DMS 273 (cell line): ENCODE measurements at regions not wholly inside any gene's neighbourhood (a gene's known extent, or its start where the extent isn't known, plus 50 kb on each side); places are given as distances from the start of the nearest gene placed in this dataset.
"Not testable (repeated sequence)": the region's sequence is repeated elsewhere in the genome, so short reads cannot be mapped to it uniquely, and the experiment has no call there.

ENCODE experiments used
- DNase-seq: peaks from one replicate; lab custom pipeline; 2025; ENCODE audit not compliant: unreplicated experiment; lab: John Stamatoyannopoulos, UW

DNA sequence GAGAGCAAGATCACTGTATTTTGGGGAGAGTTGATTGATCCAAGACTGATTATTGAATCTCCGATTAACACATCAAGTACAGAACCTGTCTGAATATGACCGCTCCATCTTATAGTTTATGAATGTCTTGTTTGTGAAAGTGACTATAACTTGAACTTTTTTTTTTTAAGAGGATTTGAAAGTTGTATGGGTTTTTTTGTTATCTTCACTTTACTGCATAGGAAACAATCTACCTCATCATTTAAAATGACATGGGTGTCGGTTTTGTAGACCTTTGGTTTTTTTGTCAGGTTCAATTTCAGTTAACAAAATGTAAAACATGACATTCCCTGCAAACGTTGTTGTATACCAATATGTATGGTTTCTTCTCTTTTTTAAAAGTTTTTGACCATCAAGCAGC, 103.0 kb upstream of the NUDT6 start:
- DNase-seq: no peak

DNA sequence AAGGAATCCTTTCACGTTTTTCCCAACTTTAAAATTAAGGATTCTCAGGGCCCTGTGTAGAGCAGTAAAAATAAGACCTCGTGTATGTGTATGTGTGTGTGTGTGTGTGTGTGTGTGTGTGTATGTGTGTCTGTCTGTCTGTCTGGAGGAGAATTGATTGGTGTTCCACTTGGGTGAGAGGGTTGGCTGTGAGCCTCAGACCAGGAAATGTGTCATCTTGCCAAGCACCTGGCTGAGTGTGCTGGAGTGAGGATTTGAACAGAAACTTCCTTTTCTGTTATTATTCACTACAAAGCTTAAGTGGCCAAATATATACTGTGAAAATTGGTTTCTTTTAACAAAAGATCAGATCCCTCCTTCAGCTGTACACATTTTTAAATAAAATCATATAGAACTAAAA, 103.6 kb upstream of the NUDT6 start:
- DNase-seq: not testable (repeated sequence)

DNA sequence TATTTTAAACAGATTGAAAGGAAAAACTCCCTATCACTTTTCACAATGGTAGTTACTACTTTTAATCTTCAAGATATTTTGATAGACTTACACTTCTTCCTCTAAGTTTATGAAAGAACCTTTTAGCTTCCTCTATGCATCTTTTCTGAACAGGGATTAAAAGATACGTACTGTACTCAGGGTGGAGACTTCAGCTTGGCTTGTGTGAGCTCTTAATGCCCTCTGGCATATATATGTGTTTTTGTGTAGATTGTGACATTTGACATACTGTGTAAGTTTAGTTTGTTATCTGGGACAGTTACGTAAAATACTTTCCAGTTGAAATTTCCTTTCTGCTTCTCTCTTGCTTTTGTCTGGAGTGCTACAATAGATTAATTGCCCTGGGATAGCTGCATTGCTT, 109.3 kb upstream of the NUDT6 start:
- DNase-seq: no peak

DNA sequence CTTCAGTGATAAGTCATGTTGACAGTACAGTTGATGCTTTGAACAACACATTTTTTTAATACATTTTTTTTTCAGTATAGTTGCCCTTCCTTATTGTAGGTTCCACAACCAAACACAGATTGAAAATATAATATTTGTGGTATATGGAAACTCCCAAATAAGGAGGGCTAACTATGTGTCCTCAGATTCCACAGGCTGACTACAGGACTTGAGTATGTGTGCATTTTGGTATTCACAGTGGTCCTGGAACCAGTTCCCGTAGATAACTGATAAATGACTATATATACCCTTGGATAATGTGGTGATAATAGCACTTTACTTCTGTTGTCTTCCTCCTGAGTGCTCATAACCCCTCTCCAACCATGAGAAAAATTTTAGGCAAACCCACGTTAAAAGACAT, 111.6 kb upstream of the NUDT6 start:
- no peak for DNase-seq

DNA sequence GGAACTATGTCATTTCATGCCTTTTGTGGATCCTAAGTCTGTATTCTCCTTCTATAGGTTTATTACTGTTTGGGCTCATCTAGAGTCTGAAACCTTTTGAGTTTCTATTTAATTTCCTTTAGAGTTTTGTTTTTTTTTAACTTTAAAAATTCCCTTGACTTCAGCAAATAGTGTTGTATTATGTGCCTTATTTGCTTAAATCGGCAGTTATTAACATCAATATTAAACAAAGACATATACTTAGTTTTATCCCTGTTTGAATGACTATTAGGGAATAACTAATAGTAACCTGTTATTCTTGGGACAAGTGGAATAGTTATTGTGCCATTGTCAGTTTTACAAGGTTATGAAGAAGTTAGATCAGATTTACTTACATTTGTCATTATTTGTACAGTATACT, 112.8 kb upstream of the NUDT6 start:
- no peak for DNase-seq

DNA sequence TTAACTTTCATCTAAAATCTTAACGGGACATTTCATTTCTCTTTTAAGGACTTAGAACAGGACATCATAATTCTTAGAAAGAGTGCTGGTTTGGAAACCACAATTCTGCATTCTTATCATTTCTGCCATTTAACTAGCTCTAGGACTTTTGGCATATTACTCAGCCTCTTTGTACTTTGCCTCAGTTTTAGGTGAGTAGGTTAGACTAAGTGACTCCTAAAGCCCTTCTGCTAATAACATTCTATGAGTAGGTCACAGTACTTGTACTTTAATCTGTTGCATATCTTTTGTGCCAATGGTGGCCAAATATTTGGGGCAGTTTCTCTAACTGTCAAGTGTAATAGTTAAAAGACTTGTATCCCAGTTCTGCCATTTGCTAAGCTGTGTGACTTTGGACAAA, 115.4 kb upstream of the NUDT6 start:
- DNase-seq: no peak

DNA sequence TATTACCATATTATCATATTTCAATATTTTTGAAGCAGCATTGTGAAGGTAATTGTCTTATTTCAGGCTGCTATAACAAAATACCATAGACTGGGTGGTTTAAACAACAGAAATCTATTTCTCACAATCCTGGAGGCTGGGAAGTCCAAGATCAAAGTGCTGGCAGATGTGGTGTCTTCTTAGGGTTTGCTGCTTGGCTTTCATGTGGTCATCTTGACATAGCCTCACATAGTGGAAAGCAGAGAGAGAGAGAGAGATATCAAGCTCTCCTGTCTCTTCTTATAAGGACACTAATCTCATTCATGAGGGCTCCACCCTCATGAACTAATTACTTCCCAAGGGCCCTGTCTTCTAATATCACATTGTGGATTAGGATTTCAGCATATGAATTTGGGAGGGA, 119.7 kb upstream of the NUDT6 start:
- DNase-seq: no peak

DNA sequence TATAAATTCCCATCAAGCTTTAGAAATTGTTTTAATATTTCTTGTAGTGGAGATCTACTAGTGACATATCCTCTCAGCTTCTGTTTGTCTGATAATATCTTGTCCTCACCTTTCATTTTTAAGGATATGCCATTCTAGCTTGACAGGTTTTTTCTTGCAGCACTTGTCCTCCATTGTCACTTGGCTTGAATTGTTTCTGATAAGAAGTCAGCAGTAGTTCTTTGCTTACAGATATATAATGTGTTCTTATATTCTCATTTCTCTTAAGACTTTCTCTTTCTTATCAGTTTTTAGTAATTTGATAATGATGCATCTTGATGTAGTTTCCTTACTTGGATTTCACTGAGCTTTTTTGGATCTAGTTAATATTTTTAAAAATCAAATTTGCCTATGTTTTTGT, 120.6 kb upstream of the NUDT6 start:
- DNase-seq: no peak

DNA sequence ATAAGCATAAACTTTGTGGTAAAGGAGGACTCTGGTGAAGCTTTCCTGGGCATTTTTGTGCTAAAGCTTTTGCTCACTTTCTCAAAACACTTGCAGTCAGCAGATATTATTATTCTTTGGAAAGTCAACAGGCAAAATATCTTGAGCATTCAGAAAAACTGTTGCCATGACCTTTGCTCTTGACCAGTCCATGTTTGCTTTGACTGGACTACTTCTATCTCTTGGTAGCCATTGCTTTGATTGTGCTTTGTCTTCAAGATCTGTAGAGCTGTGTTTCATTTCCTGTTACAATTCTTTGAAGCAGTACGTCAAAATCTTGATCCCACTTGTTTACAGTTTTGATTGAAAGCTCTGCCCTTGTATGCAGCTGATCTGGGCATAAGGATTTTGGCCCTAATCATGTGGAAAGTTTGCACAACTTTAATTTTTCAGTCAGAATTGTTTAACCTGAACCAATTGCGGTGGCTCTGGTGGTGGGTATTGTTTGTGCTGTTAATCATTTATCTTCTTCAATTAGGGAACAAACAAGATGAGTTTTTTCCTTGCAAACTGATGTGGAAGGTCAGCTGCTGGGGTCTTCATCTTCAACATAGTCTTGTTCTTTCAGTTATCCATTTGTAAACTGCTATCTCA, 121.5 kb upstream of the NUDT6 start:
- no peak for DNase-seq

DNA sequence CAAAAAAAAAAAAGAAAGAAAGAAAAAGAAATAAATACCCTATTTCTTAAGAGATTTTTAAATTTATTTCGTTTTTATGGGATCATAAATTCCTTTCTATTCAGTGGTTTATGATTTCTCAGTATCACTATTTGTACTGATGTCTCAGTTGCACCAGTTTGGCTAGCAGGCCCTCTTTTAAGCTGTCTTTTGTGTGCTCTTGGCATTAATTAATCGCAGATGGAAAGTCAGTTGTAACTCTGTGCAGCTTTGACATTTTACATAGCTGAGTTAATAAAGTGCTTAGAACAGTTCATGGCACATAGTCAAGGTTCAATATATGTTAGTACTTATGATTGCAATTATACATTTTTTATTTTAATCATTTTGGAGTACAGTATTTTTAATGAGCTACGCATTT, 123.7 kb upstream of the NUDT6 start:
- DNase-seq: no peak

DNA sequence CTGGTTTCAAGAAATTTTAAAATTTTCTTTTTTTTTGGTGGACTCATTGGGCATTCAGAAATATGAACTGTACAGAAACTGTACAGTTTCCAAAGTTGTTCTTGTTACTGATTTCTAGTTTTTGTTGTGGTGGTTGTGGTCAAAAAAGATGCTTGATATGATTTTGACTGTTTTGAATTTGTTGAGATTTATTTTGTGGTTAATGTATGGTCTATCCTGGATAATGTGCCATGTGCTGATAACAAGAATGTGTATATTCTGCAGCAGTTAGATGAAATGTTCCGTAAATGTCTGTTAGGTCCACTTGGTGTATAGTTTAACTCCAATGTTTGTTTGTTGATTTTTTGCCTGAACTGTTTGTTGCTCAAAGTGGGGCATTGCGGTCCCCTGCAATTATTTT, 127.6 kb upstream of the NUDT6 start:
- DNase-seq: no peak

DNA sequence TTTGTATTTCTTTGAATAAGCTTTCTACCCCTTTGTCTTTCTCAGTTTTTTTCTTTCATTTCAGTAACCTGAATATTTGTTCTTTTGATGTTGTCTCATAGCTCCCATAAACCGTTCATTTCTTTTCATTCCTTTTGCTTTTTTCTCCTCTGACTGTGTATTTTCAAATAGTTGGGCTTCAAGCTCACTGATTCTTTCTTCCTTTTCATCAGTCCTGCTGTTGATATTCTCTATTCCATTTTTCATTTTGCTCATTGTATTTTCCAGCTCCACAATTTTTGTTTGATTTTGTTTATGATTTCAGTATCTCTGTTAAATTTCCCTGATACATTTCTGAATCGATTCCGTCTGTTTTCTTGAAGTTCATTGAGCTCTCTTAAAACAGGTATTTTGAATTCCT, 129.6 kb upstream of the NUDT6 start:
- DNase-seq: no peak

DNA sequence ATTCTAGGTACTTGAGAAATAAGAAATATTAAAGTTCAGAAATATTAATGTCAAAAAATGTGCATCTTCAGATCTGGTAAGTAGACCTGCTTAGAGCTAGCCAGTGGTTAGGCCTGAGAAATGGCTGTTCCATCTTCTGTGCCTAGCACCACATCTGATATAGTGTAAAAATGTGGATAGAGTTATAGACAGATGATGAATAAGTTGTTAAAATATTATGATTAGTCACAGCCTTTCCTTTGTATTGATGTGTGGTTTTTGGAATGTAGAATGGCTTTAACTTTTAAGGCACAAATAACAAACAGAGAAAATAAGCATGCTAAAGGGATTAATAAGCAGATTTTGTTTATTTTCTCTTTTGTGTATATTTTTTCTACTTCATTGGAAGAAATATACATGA, 133.5 kb upstream of the NUDT6 start:
- no peak for DNase-seq

DNA sequence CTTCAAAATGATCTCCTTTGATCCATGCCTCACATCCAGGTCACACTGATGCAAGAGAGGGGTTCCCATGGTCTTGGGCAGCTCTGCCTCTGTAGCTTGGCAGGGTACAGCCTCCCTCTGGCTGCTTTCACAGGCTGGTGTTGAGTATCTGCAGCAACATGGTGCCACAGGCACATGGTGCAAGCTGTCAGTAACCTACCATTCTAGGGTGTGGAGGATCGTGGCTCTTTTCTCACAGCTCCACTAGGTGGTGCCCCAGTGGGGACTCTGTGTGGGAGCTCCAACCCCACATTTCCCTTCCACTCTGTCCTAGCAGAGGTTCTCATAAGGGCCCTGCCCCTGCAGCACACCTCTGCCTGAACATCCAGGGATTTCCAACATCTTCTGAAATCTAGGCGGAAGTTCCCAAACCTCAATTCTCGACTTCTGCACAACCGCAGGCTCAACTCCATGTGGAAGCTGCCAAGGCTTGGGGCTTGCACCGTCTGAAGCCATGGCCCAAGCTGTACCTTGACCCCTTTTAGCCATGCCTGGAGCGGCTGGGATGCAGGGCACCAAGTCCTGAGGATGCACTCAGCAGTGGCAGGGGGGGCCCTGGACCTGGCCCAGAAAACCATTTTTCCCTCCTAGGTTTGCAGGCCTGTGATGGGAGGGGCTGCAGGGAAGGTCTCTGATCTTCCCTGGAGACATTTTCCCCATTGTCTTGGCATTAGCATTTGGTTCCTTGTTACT, 137.8 kb upstream of the NUDT6 start:
- DNase-seq: peak; percentile 4

DNA sequence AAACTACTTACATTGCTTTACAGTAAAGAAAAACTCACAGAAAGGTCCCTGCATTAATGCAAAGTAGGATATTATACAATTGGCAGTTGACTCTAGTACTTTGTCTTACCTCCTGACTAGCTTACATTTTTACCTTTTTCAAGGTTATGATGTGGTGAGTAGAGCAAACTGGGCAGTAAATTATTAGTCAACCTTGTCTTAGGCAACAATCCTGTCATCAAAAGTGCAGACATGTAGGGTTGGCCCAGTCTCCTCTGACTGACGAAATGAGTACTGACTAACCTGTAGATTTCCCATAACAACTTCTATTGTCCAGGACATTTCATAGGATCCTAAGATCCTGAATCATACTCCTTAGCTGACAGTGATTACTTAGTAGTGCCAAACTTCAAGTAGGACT, 142.0 kb upstream of the NUDT6 start:
- no peak for DNase-seq

DNA sequence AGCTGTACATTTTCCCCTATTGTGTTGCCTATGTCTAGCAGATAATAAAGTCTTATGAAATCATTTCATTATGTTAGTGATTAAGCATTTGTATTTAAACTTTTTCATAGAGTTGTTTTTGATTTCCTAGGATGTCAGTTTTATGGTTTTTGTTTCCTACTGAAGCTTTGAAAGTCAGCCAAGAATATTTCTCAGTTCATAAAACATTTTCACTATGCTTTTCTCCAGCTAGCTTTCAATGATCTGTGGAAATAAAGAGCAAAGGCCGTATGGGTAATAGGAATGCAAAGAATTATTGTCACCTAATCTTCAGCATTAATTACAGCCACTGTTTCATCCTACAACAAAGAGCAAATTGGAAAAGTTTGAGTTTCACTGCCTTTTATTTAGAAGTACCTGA, 145.7 kb upstream of the NUDT6 start:
- no peak for DNase-seq

DNA sequence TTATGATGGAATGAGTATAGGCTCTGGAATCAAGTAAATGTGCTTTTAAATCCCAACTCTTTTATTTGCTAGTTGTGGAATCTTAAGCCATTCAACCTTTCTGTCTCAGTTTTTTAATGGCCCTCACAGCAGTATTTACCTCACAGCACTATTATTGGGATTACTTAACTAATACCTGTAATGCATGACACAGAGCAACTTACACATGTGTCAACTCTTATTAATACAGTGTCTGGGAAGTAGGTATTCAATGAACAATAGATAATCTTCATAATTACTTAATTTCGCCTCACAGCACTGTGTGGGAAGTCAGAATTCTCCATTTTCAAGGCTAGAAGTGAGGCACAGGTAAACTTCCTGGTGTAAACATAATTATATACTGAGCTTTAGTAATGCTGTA, 149.7 kb upstream of the NUDT6 start:
- DNase-seq: no peak

DNA sequence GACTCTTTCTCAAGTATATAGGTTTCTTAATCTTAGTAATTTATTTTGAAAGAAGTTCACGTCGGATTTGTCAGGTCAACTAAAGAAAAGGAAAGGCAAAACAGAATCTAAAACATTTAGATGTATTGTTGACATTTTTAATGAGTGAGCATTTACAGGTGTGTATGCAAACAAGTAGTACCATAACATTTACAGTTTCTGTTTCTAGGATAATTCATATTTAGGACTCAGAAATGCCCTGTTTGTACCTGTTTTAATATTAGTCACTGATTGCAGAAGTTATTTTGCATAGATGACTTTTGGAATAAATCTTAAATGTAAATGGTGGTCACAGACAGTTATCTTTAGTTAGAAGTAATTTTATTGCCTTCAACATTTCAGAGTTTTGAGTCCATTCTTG, 151.3 kb upstream of the NUDT6 start:
- DNase-seq: no peak

DNA sequence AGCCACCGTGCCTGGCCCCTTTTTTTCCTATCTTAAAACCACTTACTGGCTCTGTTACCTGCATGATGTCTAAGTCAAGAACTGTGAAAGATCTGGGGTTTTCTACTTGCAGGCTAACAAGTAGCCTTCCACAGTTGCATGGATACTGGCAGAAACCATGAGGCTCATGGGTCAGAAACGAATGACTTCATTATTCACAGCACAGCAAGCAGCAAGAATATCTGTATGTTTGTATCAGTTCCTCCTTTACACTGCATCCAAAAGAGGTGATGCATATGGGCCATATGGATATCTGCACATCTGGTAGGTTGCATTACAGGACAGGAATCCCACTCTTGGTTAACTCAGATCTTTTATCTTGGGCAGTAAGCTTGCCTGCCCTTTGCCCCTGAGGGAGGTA, 154.9 kb upstream of the NUDT6 start:
- no peak for DNase-seq

DNA sequence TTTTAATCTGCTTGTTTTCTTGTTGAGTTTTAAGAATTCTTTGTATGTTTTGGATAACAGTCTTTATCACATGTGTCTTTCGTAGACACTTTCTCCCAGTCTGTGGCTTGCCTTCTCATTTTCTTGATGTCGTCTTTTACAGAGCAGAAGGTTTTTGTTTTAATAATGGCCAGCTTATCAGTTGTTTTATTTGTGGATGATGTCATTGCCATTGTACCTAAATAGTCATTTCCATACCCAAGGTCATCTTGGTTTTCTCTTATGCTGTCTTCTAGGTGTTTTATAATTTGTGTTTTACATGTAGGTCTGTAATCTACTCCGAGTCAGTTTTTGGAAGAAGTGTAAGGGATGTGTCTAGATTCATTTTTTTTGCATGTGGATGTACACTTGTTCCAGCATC, 159.6 kb upstream of the NUDT6 start:
- DNase-seq: no peak

DNA sequence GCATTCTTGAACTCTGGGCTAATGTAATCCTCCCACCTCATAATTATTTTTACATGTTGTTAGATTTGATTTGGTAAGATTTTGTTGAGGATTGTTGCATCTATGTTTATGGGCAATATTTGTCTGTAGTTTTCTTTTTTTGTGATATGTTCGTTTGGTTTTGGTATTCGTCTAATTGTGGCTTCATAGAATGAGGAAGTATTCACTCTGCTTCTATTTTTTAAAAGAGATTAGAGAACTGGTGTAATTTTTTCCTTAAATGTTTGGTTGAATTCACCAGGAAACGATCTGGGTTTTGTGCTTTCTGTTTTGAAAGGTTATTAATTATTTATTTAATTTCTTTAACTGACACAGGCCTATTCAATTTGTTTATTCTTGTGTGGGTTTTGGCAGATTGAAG, 161.2 kb upstream of the NUDT6 start:
- DNase-seq: no peak

DNA sequence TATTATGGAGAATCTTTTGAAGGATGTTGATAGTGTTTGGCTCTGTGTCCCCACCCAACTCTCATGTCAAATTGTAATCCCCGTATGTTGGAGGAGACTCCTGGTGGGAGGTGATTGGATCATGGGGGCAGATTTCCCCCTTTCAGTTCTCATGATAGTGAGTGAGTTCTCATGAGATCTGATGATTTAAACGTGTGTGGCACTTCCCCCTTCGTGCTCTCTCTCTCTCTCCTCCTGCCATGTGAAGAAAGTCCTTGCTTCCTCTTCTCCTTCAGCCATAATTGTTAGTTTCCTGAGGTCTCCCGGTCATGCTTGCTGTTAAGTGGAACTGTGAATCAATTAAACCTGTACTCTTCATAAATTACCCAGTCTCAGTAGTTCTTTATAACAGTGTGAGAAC, 166.1 kb upstream of the NUDT6 start:
- no peak for DNase-seq

DNA sequence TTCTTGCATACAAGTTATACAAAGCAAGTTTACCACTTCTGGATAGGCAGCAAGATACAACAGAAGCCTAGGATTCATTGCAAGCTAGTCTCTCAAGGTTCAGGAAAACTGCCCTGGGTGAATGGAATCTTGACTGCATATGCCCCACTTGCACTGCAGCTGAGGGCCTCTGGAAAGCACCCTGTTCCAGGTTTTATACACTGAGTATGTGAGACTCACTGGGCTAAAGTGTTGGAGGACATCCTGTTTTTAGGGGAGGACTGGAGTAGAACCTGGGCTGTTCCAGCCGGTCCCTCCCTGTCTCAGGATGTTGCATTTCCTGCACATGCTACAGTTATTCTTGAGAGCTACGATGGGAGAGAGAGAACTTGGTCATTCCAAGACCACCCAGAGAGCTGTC, 168.5 kb upstream of the NUDT6 start:
- no peak for DNase-seq
